MM.1S (cell line): ENCODE measurements at regions not wholly inside any gene's neighbourhood (a gene's known extent, or its start where the extent isn't known, plus 50 kb on each side); places are given as distances from the start of the nearest gene placed in this dataset.

ENCODE experiments used
- EZH2phosphoT487 ChIP-seq: fragments of 300-600 bp; sonication (generic); IDR thresholded peaks from 2 replicates; pipeline ENCODE4 v1.6.1; 2018; ENCODE audit warnings: antibody characterized with exemption, low read length
- TF ChIP-seq, protein P1 (sequence below): fragments of 300-600 bp; sonication (generic); IDR thresholded peaks from 2 replicates; pipeline ENCODE4 v1.5.1; 2016; ENCODE audit warnings: antibody characterized with exemption, low read length, mixed read lengths

DNA sequence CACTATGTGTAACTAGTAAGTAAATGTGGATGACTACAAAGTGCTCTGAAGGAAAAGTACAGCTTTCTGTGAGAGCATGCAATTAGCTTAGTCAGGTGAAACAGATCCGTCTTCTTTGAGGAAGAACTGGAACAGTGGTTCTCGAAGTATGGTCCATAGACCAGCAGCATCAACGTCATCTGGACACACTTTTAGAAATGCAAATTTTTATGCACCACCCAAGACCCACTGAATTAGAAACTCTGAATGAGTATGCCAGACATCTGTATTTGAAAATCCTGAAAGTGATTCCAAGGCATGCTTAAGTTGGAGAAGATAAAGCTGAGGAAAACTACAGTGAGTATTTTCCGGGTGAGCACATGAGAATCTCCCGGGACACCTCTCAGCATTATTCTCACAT lies 130.7 kb upstream of the SPHKAP start:
- TF ChIP-seq, protein P1, sequence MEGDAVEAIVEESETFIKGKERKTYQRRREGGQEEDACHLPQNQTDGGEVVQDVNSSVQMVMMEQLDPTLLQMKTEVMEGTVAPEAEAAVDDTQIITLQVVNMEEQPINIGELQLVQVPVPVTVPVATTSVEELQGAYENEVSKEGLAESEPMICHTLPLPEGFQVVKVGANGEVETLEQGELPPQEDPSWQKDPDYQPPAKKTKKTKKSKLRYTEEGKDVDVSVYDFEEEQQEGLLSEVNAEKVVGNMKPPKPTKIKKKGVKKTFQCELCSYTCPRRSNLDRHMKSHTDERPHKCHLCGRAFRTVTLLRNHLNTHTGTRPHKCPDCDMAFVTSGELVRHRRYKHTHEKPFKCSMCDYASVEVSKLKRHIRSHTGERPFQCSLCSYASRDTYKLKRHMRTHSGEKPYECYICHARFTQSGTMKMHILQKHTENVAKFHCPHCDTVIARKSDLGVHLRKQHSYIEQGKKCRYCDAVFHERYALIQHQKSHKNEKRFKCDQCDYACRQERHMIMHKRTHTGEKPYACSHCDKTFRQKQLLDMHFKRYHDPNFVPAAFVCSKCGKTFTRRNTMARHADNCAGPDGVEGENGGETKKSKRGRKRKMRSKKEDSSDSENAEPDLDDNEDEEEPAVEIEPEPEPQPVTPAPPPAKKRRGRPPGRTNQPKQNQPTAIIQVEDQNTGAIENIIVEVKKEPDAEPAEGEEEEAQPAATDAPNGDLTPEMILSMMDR = no peak
- no peak for TF ChIP-seq EZH2phosphoT487
